Central memory CD8-positive, alpha-beta T cell (primary cell): ENCODE measurements at regions not wholly inside any gene's neighbourhood (a gene's known extent, or its start where the extent isn't known, plus 50 kb on each side); places are given as distances from the start of the nearest gene placed in this dataset.
"Not testable (repeated sequence)": the region's sequence is repeated elsewhere in the genome, so short reads cannot be mapped to it uniquely, and the experiment has no call there.

ENCODE experiments used
- ATAC-seq: fragments of 150-1000 bp; cut with Tn5 transposase; replicated peaks from 2 replicates; pipeline ENCODE4 v1.10.0; 2022; ENCODE audit warnings: mild to moderate bottlenecking, moderate FRiP score, moderate number of reproducible peaks; ENCODE audit not compliant: poor library complexity, severe bottlenecking; ENCODE audit errors: extremely low read depth
- DNase-seq, 2 donors: peaks; one replicate each; pipeline ENCODE4 v3.0.0; 2021; ENCODE audit warnings: low spot score in 2 of 2
- H3K27ac Mint-ChIP-seq: one replicate; pipeline ENCODE4 v1.8.0; 2022; ENCODE audit warnings: low read depth, mild to moderate bottlenecking, moderate library complexity, mixed read lengths
- H3K27me3 Mint-ChIP-seq: one replicate; pipeline ENCODE4 v1.8.0; 2022; ENCODE audit warnings: mixed read lengths
- H3K36me3 Mint-ChIP-seq: one replicate; pipeline ENCODE4 v1.8.0; 2022; ENCODE audit warnings: mild to moderate bottlenecking, moderate library complexity, mixed read lengths; ENCODE audit not compliant: insufficient read depth
- H3K4me1 Mint-ChIP-seq: one replicate; pipeline ENCODE4 v1.8.0; 2022; ENCODE audit warnings: mixed read lengths
- H3K4me3 Mint-ChIP-seq: one replicate; pipeline ENCODE4 v1.8.0; 2022; ENCODE audit warnings: mild to moderate bottlenecking, moderate library complexity, mixed read lengths
- H3K9me3 Mint-ChIP-seq: one replicate; pipeline ENCODE4 v1.8.0; 2022; ENCODE audit warnings: mixed read lengths

DNA sequence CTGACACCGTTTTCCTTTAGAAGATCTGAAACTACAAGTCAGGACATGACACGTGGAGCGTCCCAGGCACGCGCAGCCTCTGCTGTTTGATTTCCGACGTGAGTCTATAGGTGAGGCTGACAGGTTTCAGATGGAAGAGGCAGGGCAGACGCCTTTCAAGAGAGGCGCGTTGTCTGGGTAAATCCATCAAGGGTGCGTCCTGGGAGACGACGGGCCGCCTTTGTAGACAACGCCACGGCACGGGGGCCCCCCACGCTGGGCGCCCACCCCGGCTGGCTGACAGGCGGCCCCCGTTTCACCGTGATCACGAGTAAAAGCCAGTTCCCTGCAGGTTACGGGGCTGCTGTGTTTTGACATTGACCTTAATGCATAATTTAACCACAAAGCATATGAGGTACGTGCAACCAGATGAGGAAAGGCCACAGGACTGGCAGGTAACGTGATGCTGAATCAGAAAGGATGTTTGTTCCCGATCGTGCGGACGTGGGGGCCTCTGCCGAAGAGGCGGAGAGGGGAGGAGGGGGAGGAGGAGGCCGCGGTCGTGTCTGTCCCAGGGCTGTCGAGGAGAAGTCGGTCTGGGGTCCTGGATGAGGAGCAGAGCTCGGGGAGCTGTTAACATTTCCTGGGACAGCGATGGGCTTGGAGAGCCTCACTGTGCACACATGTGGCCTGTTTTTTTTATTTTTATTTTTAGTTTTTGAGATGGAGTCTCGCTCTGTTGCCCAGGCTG is 51.1 kb upstream of the PPP2R3B start:
- Mint-ChIP-seq H3K27ac (no peak overlapping the region), H3K4me1 (peaks cover 12% of the 10 kb centered on the region), H3K4me3 (no peak overlapping the region), H3K9me3 (peaks cover 29% of the 10 kb centered on the region), H3K27me3 (no peaks in the 10 kb centered on the region), H3K36me3 (peaks cover 4% of the 10 kb centered on the region)
- ATAC-seq (no peak), DNase-seq (no peak)

GRCh38 chrX:439241-439640 is 52.5 kb upstream of the PPP2R3B start:
- H3K4me1 Mint-ChIP-seq: peaks cover 12% of the 10 kb centered on the region
- DNase-seq: no peak
- no peak for ATAC-seq
- peaks cover 24% of the 10 kb centered on the region for H3K9me3 Mint-ChIP-seq
- peaks cover 4% of the 10 kb centered on the region for H3K36me3 Mint-ChIP-seq
- H3K27ac Mint-ChIP-seq: no peak overlapping the region
- no peaks in the 10 kb centered on the region for H3K27me3 Mint-ChIP-seq
- no peak overlapping the region for H3K4me3 Mint-ChIP-seq

DNA sequence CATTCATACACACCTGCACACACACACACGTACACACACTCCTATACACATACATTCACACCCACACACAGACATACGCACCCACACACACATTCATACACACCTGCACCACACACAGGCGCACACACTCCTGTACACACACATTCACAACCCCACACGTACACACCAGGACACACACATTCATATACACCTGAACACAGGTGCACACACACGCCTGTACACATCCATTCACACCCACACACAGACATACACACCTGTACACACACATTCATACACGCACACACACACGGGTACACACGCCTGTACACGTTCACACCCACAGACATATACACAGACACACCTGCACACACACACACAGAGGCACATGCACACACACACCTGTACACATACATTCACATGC is 53.0 kb upstream of the PPP2R3B start:
- no peak for DNase-seq
- Mint-ChIP-seq H3K27me3 (no peaks in the 10 kb centered on the region), H3K27ac (no peak overlapping the region), H3K36me3 (peaks cover 4% of the 10 kb centered on the region), H3K4me3 (no peak overlapping the region), H3K4me1 (peaks cover 12% of the 10 kb centered on the region), H3K9me3 (peaks cover 24% of the 10 kb centered on the region)
- ATAC-seq: no peak

DNA sequence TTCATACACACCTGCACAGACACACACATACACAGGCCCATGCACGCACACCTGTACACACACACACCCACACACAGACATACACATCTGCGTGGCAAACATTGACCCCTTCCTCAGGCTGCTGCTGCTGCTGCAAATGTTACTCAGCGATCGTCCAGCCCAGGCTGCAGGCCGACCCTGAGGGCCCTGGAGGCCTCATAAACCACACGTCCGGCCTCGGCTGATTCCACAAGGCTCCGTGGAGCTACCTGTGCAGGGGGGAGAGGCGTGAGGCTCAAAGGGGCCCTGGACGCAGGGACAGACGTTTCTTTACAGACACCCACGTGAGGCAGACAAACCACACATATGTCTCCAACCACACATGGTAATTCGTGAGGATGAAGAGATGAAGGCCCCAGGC is 53.9 kb upstream of the PPP2R3B start:
- Mint-ChIP-seq H3K27ac (no peak overlapping the region), H3K4me1 (peaks cover 12% of the 10 kb centered on the region), H3K36me3 (peaks cover 4% of the 10 kb centered on the region), H3K27me3 (no peaks in the 10 kb centered on the region), H3K9me3 (peaks cover 24% of the 10 kb centered on the region), H3K4me3 (no peak overlapping the region)
- DNase-seq: no peak
- ATAC-seq: no peak

GRCh38 chrX:443536-444210 is 57.0 kb upstream of the PPP2R3B start:
- DNase-seq: no peak
- Mint-ChIP-seq H3K36me3 (no peaks in the 10 kb centered on the region), H3K9me3 (peaks cover 12% of the 10 kb centered on the region), H3K4me1 (no peaks in the 10 kb centered on the region), H3K4me3 (no peak overlapping the region), H3K27me3 (no peaks in the 10 kb centered on the region), H3K27ac (no peak overlapping the region)
- no peak for ATAC-seq

GRCh38 chrX:444305-444704 is 57.6 kb upstream of the PPP2R3B start:
- Mint-ChIP-seq H3K27me3 (no peaks in the 10 kb centered on the region), H3K9me3 (peaks cover 12% of the 10 kb centered on the region), H3K4me3 (no peak overlapping the region), H3K4me1 (no peaks in the 10 kb centered on the region), H3K27ac (no peak overlapping the region), H3K36me3 (no peaks in the 10 kb centered on the region)
- DNase-seq (no peak), ATAC-seq (no peak)

GRCh38 chrX:445727-446126 is 59.0 kb upstream of the PPP2R3B start:
- no peak overlapping the region for H3K27ac Mint-ChIP-seq
- H3K9me3 Mint-ChIP-seq: no peaks in the 10 kb centered on the region
- DNase-seq (no peak), ATAC-seq (no peak)
- no peaks in the 10 kb centered on the region for H3K27me3 Mint-ChIP-seq
- no peaks in the 10 kb centered on the region for H3K36me3 Mint-ChIP-seq
- H3K4me3 Mint-ChIP-seq: no peak overlapping the region
- no peaks in the 10 kb centered on the region for H3K4me1 Mint-ChIP-seq

- no peaks in the 10 kb centered on the region for H3K27me3 Mint-ChIP-seq
- no peak overlapping the region for H3K27ac Mint-ChIP-seq
- H3K9me3 Mint-ChIP-seq: no peaks in the 10 kb centered on the region
- no peak overlapping the region for H3K4me3 Mint-ChIP-seq
- no peak for DNase-seq
- no peaks in the 10 kb centered on the region for H3K36me3 Mint-ChIP-seq
- no peak for ATAC-seq
- H3K4me1 Mint-ChIP-seq: no peaks in the 10 kb centered on the region
These were observed 59.5 kb upstream of the PPP2R3B start for GRCh38 chrX:446245-446644.

DNA sequence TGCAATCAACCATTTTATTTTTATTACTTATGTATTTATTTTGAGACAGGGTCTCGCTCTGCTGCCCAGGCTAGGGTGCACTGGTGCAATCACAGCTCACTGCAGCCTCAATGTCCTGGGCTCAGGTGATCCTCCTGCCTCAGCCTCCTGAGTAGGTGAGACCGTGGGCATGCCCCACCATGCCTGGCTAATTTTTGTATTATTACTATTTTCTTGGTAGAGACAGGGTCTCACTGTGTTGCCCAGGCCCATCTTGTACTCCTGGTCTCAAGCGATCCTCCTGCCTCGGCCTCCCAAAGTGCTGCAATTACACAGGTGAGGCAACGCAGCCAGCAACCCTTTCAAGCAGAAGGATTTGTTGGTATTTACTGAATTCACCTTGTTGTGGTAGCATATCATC is 60.3 kb upstream of the PPP2R3B start:
- ATAC-seq (no peak), DNase-seq (no peak)
- H3K27me3 Mint-ChIP-seq: no peaks in the 10 kb centered on the region
- no peaks in the 10 kb centered on the region for H3K9me3 Mint-ChIP-seq
- no peak overlapping the region for H3K27ac Mint-ChIP-seq
- H3K36me3 Mint-ChIP-seq: no peaks in the 10 kb centered on the region
- H3K4me1 Mint-ChIP-seq: no peaks in the 10 kb centered on the region
- H3K4me3 Mint-ChIP-seq: no peak overlapping the region

DNA sequence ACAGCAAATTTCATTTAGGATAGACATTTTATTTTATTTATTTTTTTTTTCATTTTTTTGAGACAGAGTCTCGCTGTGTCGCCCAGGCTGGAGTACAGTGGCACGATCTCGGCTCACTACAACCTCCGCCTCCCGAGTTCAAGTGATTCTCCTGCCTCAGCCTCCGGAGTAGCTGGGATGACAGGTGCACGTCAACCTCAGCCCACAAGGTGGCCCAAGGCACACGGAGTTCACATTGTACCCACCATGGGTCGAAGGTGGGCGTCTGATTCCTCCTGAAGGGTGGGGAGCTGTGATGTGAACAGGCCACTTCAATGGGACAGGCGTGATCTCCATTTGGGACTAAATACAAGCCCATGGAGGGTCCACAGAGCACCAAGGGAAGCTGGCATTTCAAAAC is 65.0 kb upstream of the PPP2R3B start:
- H3K36me3 Mint-ChIP-seq, H3K4me3 Mint-ChIP-seq, ATAC-seq, H3K27me3 Mint-ChIP-seq, H3K4me1 Mint-ChIP-seq, DNase-seq, H3K27ac Mint-ChIP-seq, H3K9me3 Mint-ChIP-seq: not testable (repeated sequence)

GRCh38 chrX:452598-452997 is 65.9 kb upstream of the PPP2R3B start:
- DNase-seq (no peak), ATAC-seq (no peak)
- Mint-ChIP-seq H3K27ac (no peak overlapping the region), H3K36me3 (no peaks in the 10 kb centered on the region), H3K4me3 (no peak overlapping the region), H3K27me3 (no peaks in the 10 kb centered on the region), H3K9me3 (peaks cover 8% of the 10 kb centered on the region), H3K4me1 (no peaks in the 10 kb centered on the region)

DNA sequence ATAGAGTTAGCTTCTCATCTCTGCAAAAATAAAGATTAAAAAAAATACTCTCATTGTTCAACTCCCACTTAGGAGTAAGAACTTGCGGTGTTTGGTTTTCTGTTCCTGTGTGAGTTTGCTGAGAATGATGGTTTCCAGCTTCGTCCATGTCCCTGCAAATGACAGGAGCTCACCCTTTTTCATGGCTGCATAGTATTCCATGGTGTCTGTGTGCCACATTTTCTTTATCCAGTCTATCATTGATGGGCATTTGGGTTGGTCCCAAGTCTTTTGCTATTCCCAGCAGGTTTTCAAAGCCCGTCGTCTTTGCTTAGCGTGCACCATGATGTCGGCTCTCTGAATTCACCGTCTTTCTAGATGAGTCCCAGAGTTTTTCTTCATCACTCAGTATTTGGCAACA is 67.8 kb upstream of the PPP2R3B start:
- not testable (repeated sequence) for H3K27ac Mint-ChIP-seq, H3K4me1 Mint-ChIP-seq, H3K36me3 Mint-ChIP-seq

DNA sequence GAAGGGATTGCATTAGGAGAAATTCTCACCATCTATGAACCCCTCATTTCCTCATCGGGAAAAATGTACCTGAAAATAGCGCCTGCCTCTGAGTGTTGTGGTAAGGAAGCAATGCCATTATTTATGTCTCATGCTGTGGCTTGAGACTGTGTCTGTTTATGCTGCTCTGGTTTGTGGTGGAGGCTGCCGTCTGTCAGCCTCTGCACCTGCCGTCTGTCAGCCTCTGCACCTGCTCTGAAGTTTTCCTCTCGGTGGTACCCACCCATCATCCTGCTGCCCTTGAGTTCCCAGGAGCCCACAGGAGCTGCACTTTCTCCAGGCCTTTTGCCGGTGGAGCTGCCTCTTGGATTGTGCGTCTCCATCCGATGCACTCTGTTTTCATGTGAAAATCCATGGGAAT is 68.5 kb upstream of the PPP2R3B start:
- Mint-ChIP-seq H3K4me1 (no peaks in the 10 kb centered on the region), H3K9me3 (peaks cover 8% of the 10 kb centered on the region), H3K4me3 (no peak overlapping the region), H3K27me3 (no peaks in the 10 kb centered on the region), H3K36me3 (no peaks in the 10 kb centered on the region), H3K27ac (no peak overlapping the region)
- DNase-seq: no peak
- ATAC-seq: no peak

More for the DNA sequence above, 67.8 kb upstream of the PPP2R3B start:
- not testable (repeated sequence) for H3K4me3 Mint-ChIP-seq, ATAC-seq, H3K9me3 Mint-ChIP-seq, H3K27me3 Mint-ChIP-seq, DNase-seq
